Coronary artery (tissue), 2 donors: ENCODE measurements at regions not wholly inside any gene's neighbourhood (a gene's known extent, or its start where the extent isn't known, plus 50 kb on each side); places are given as distances from the start of the nearest gene placed in this dataset.

ENCODE experiments used
- DNase-seq: peaks from one replicate; pipeline ENCODE4 v3.0.0-alpha.2; 2017; ENCODE audit warnings: low spot score
- H3K27ac ChIP-seq, 2 donors: fragments of 200-600 bp; sonication (generic); one replicate each; pipeline ENCODE4 v1.5.1; 2016 to 2019
- H3K4me3 ChIP-seq: fragments of 200-600 bp; sonication (generic); 2 replicates; pipeline ENCODE4 v1.5.1; 2016; ENCODE audit warnings: mild to moderate bottlenecking, moderate library complexity
- CTCF ChIP-seq: fragments of 200-600 bp; sonication (generic); IDR thresholded peaks from one replicate; pipeline ENCODE4 v1.5.1; 2019; ENCODE audit warnings: antibody characterized with exemption

- TF ChIP-seq CTCF = no peak
- no peak overlapping the region for H3K27ac ChIP-seq
- DNase-seq = no peak
- no peak overlapping the region for H3K4me3 ChIP-seq
Measured at GRCh38 chr10:62652564-62652963, 152.0 kb upstream of the ADO start.

- DNase-seq = no peak
- no peak for TF ChIP-seq CTCF
- no peak overlapping the region for H3K27ac ChIP-seq
- no peak overlapping the region for H3K4me3 ChIP-seq
Measured at GRCh38 chr10:62653254-62653653, 151.3 kb upstream of the ADO start.

- H3K27ac ChIP-seq = no peak overlapping the region
- H3K4me3 ChIP-seq = no peak overlapping the region
- no peak for DNase-seq
- TF ChIP-seq CTCF = no peak
Measured at GRCh38 chr10:62654966-62655336, 149.6 kb upstream of the ADO start.

- no peak for TF ChIP-seq CTCF
- Histone ChIP-seq H3K27ac (no peak overlapping the region), H3K4me3 (no peak overlapping the region)
- no peak for DNase-seq
Measured at GRCh38 chr10:62655337-62655994, 149.1 kb upstream of the ADO start.

GRCh38 chr10:62657244-62657835 is 147.2 kb upstream of the ADO start:
- no peak for DNase-seq

GRCh38 chr10:62658516-62658915 is 146.0 kb upstream of the ADO start:
- Histone ChIP-seq H3K4me3 (no peak overlapping the region), H3K27ac (no peak overlapping the region)
- no peak for TF ChIP-seq CTCF
- no peak for DNase-seq

More at GRCh38 chr10:62657244-62657835, 147.2 kb upstream of the ADO start:
- TF ChIP-seq CTCF = no peak
- Histone ChIP-seq H3K4me3 (no peak overlapping the region), H3K27ac (no peak overlapping the region)

GRCh38 chr10:62661143-62661542 is 143.4 kb upstream of the ADO start:
- DNase-seq = no peak
- Histone ChIP-seq H3K27ac (no peak overlapping the region), H3K4me3 (no peak overlapping the region)
- no peak for TF ChIP-seq CTCF
